ENCODE measurements at regions not wholly inside any gene's neighbourhood (a gene's known extent, or its start where the extent isn't known, plus 50 kb on each side); places are given as distances from the start of the nearest gene placed in this dataset.

DNA sequence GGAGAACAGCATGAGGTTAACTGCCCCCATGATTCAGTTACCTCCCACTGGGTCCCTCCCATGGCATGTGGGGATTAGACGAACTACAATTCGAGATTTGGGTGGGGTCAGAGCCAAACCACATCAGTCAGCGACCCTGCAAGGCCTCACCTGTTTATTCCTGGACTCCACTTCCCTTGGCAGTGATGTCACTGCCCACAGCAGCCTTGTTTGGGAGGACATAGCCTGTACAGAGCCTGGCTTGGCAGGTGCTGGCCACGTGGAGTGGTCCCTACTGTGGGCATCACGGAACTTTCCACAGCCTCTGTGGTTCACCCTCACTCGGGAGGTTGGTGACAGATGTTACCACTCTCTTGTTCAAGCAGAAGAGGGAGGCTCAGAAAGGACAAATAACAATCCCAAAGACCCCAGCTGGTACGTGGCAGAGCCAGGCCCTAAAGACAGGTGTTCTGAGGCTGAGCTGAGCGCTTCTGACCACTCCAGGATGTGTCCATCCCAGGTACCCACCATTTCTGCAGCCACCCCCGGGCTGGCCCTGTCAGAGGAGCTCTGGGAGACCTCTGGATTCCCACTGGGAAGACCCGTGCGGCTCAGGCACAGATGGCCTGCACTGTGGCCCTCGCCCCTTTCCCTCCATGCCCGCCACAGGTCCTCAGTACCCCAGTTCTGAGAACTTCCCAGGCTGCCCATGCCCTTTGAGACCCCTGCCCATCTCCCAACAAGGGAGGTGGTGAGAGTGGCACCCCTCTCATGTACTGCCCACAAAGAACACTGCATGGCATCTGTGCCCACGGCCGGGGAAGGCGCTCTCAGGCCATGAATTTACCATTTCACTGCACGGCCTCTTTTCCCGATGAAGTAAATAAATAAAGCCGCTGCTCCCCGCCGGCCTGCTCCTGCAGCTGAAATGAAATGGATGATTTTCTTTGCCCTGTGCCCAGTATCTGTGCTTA, 605.8 kb downstream of the TBC1D22A start:
- ATAC-seq, result no peak
- TF ChIP-seq CSDC2 (CRISPR knock-in tag; IDR thresholded peaks at IDR 0.05), result no peak
- TF ChIP-seq, protein P1, sequence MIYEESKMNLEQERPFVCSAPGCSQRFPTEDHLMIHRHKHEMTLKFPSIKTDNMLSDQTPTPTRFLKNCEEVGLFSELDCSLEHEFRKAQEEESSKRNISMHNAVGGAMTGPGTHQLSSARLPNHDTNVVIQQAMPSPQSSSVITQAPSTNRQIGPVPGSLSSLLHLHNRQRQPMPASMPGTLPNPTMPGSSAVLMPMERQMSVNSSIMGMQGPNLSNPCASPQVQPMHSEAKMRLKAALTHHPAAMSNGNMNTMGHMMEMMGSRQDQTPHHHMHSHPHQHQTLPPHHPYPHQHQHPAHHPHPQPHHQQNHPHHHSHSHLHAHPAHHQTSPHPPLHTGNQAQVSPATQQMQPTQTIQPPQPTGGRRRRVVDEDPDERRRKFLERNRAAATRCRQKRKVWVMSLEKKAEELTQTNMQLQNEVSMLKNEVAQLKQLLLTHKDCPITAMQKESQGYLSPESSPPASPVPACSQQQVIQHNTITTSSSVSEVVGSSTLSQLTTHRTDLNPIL (CRISPR knock-in tag; IDR thresholded peaks at IDR 0.05; ENCODE audit: low read depth), result no peak
- no peak for TF ChIP-seq ZFP3 (CRISPR knock-in tag; IDR thresholded peaks at IDR 0.05)
- TF ChIP-seq, protein P2, sequence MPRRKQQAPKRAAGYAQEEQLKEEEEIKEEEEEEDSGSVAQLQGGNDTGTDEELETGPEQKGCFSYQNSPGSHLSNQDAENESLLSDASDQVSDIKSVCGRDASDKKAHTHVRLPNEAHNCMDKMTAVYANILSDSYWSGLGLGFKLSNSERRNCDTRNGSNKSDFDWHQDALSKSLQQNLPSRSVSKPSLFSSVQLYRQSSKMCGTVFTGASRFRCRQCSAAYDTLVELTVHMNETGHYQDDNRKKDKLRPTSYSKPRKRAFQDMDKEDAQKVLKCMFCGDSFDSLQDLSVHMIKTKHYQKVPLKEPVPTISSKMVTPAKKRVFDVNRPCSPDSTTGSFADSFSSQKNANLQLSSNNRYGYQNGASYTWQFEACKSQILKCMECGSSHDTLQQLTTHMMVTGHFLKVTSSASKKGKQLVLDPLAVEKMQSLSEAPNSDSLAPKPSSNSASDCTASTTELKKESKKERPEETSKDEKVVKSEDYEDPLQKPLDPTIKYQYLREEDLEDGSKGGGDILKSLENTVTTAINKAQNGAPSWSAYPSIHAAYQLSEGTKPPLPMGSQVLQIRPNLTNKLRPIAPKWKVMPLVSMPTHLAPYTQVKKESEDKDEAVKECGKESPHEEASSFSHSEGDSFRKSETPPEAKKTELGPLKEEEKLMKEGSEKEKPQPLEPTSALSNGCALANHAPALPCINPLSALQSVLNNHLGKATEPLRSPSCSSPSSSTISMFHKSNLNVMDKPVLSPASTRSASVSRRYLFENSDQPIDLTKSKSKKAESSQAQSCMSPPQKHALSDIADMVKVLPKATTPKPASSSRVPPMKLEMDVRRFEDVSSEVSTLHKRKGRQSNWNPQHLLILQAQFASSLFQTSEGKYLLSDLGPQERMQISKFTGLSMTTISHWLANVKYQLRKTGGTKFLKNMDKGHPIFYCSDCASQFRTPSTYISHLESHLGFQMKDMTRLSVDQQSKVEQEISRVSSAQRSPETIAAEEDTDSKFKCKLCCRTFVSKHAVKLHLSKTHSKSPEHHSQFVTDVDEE (CRISPR knock-in tag; IDR thresholded peaks at IDR 0.05), result no peak
- no peak for TF ChIP-seq SNAI2 (CRISPR knock-in tag; IDR thresholded peaks at IDR 0.05)
- no peak for TF ChIP-seq ZC3H10 (CRISPR knock-in tag; IDR thresholded peaks at IDR 0.05)
- TF ChIP-seq ISL1 (CRISPR knock-in tag; IDR thresholded peaks at IDR 0.05), result no peak
- no peak for TF ChIP-seq PPARA (CRISPR knock-in tag; IDR thresholded peaks at IDR 0.05; ENCODE audit: borderline replicate concordance)
- no peak for TF ChIP-seq ZNF70 (CRISPR knock-in tag; IDR thresholded peaks at IDR 0.05)
- TF ChIP-seq ESRRG (CRISPR knock-in tag; IDR thresholded peaks at IDR 0.05), result no peak
- no peak for TF ChIP-seq ZFP30 (CRISPR knock-in tag; IDR thresholded peaks at IDR 0.05)
- TF ChIP-seq RARB (CRISPR knock-in tag; IDR thresholded peaks at IDR 0.05), result no peak
- no peak for TF ChIP-seq TCF4 (CRISPR knock-in tag; IDR thresholded peaks at IDR 0.05; ENCODE audit: borderline replicate concordance)
- no peak for TF ChIP-seq ZNF8 (CRISPR knock-in tag; IDR thresholded peaks at IDR 0.05)
- TF ChIP-seq ZNF565 (CRISPR knock-in tag; conservative IDR thresholded peaks at IDR 0.05; ENCODE audit: low read depth), result no peak
- no peak for TF ChIP-seq GLIS3 (CRISPR knock-in tag; IDR thresholded peaks at IDR 0.05)
- TF ChIP-seq, protein P3, sequence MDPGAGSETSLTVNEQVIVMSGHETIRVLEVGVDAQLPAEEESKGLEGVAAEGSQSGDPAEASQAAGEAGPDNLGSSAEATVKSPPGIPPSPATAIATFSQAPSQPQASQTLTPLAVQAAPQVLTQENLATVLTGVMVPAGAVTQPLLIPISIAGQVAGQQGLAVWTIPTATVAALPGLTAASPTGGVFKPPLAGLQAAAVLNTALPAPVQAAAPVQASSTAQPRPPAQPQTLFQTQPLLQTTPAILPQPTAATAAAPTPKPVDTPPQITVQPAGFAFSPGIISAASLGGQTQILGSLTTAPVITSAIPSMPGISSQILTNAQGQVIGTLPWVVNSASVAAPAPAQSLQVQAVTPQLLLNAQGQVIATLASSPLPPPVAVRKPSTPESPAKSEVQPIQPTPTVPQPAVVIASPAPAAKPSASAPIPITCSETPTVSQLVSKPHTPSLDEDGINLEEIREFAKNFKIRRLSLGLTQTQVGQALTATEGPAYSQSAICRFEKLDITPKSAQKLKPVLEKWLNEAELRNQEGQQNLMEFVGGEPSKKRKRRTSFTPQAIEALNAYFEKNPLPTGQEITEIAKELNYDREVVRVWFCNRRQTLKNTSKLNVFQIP (CRISPR knock-in tag; IDR thresholded peaks at IDR 0.05; ENCODE audit: borderline replicate concordance, low read depth), result no peak
- no peak for TF ChIP-seq OSR1 (CRISPR knock-in tag; IDR thresholded peaks at IDR 0.05)
- no peak for TF ChIP-seq BACH2 (CRISPR knock-in tag; IDR thresholded peaks at IDR 0.05; ENCODE audit: borderline replicate concordance)
- TF ChIP-seq, protein P4, sequence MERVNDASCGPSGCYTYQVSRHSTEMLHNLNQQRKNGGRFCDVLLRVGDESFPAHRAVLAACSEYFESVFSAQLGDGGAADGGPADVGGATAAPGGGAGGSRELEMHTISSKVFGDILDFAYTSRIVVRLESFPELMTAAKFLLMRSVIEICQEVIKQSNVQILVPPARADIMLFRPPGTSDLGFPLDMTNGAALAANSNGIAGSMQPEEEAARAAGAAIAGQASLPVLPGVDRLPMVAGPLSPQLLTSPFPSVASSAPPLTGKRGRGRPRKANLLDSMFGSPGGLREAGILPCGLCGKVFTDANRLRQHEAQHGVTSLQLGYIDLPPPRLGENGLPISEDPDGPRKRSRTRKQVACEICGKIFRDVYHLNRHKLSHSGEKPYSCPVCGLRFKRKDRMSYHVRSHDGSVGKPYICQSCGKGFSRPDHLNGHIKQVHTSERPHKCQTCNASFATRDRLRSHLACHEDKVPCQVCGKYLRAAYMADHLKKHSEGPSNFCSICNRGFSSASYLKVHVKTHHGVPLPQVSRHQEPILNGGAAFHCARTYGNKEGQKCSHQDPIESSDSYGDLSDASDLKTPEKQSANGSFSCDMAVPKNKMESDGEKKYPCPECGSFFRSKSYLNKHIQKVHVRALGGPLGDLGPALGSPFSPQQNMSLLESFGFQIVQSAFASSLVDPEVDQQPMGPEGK (CRISPR knock-in tag; IDR thresholded peaks at IDR 0.05; ENCODE audit: borderline replicate concordance), result no peak

DNA sequence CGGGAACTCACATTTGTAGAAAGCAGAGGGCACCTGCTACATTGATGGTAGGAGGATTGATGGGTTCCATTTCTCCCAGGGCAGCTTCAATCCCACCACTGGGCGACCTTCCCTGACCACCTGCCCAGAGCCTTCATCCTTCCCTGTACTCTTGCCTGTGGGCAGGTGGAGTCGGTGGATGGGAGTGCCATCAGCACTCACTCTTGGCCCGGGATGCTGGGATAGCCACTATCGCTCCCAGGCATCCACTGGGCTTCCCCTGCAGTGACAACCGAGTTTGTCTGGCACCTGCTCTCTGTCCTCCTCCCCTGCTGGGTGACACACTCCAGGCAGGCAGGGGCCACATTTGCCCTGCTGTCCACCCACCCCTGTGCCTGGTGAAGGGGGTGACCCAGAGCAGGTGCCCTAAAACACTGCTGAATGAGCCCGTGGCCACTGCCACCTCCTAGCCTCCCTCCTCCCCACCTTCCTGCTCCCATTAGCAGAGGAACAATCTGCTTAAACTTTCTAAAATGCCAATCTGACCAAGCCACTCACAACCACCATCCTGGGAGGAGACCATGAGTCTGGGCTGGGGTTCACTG, 604.7 kb downstream of the TBC1D22A start:
- ATAC-seq, result no peak
- TF ChIP-seq, protein P4 (CRISPR knock-in tag; IDR thresholded peaks at IDR 0.05; ENCODE audit: borderline replicate concordance), result no peak
- TF ChIP-seq, protein P2 (CRISPR knock-in tag; IDR thresholded peaks at IDR 0.05), result no peak
- TF ChIP-seq, protein P1 (CRISPR knock-in tag; IDR thresholded peaks at IDR 0.05; ENCODE audit: low read depth), result no peak
- no peak for TF ChIP-seq OSR1 (CRISPR knock-in tag; IDR thresholded peaks at IDR 0.05)
- no peak for TF ChIP-seq ZC3H10 (CRISPR knock-in tag; IDR thresholded peaks at IDR 0.05)
- no peak for TF ChIP-seq ARNTL (CRISPR knock-in tag; IDR thresholded peaks at IDR 0.05; ENCODE audit: borderline replicate concordance, low read depth)
- TF ChIP-seq PPARA (CRISPR knock-in tag; IDR thresholded peaks at IDR 0.05; ENCODE audit: borderline replicate concordance), result no peak
- TF ChIP-seq TCF4 (CRISPR knock-in tag; IDR thresholded peaks at IDR 0.05; ENCODE audit: borderline replicate concordance), result no peak
- no peak for TF ChIP-seq GLIS3 (CRISPR knock-in tag; IDR thresholded peaks at IDR 0.05)
- TF ChIP-seq BACH2 (CRISPR knock-in tag; IDR thresholded peaks at IDR 0.05; ENCODE audit: borderline replicate concordance), result no peak
- TF ChIP-seq SNAI2 (CRISPR knock-in tag; IDR thresholded peaks at IDR 0.05), result no peak
- TF ChIP-seq RARB (CRISPR knock-in tag; IDR thresholded peaks at IDR 0.05), result no peak
- TF ChIP-seq ZFP3 (CRISPR knock-in tag; IDR thresholded peaks at IDR 0.05), result no peak
- no peak for TF ChIP-seq ZNF70 (CRISPR knock-in tag; IDR thresholded peaks at IDR 0.05)

Data from SK-N-SH treated with all-trans-retinoic acid at 6 μM for 48 hours (cell line).